A549 (cell line): ENCODE measurements at regions not wholly inside any gene's neighbourhood (a gene's known extent, or its start where the extent isn't known, plus 50 kb on each side); places are given as distances from the start of the nearest gene placed in this dataset.

ENCODE experiments used
- ATAC-seq, 2 experiments: fragments of 200-7000 bp in 1 of 2; fragments of >200 bp in 1 of 2; cut with Nextera tagmentation in 1 of 2; cut with Tn5 transposase in 1 of 2; 3 replicates each; pipeline versions ENCODE4 v1.8.0 to v1.9.1; 2018 to 2020; ENCODE audit warnings: mild to moderate bottlenecking in 1 of 2, moderate library complexity in 1 of 2
- CTCF ChIA-PET: fragments of 300-600 bp; sonication (Branson Sonifier 250); formaldehyde crosslinking; extraction: SDS; loops from one replicate; lab custom pipeline; 2021; ENCODE audit warnings: antibody characterized with exemption, inconsistent platforms; lab: Yijun Ruan, JAX
- POLR2A ChIA-PET: fragments of 350-600 bp; formaldehyde crosslinking; extraction: SDS; loops from one replicate; lab custom pipeline; 2021; ENCODE audit warnings: antibody characterized with exemption, inconsistent platforms; lab: Yijun Ruan, JAX
- DNase-seq, 2 experiments: peaks; one replicate each; pipeline versions ENCODE4 v3.0.0 to v3.0.0-alpha.2; 2011 to 2016; ENCODE audit warnings: low read depth in 1 of 2, low spot score in 1 of 2
- FAIRE-seq: peaks from 2 replicates; lab custom pipeline; 2011; peaks lifted over from hg19 to GRCh38; lab: Jason Lieb, UNC
- H3K27ac ChIP-seq, 2 experiments: fragments of >200 bp; sonication (Bioruptor Twin); formaldehyde crosslinking; 3 replicates each; pipeline ENCODE4 v1.5.1; 2016 to 2017
- H3K4me1 ChIP-seq: fragments of >200 bp; sonication (Bioruptor Twin); formaldehyde crosslinking; 3 replicates; pipeline ENCODE4 v1.6.1; 2016
- H3K4me2 ChIP-seq: fragments of >200 bp; sonication (Bioruptor Twin); formaldehyde crosslinking; 3 replicates; pipeline ENCODE4 v1.6.1; 2016
- H3K4me3 ChIP-seq: fragments of >200 bp; sonication (Bioruptor Twin); formaldehyde crosslinking; 3 replicates; pipeline ENCODE4 v1.5.1; 2016
- H3K9me3 ChIP-seq: fragments of >200 bp; sonication (Bioruptor Twin); formaldehyde crosslinking; 3 replicates; pipeline ENCODE4 v1.6.1; 2016
- CBX8 ChIP-seq: fragments of 200-600 bp; sonication (generic); IDR thresholded peaks from 2 replicates; pipeline ENCODE4 v1.6.1; 2016
- CHD2 ChIP-seq: fragments of 150-350 bp; IDR thresholded peaks from 2 replicates; pipeline ENCODE4 v1.6.1; 2014; ENCODE audit warnings: low read length; ENCODE audit not compliant: partially characterized antibody
- CHD4 ChIP-seq: fragments of 200-600 bp; sonication (generic); IDR thresholded peaks from 2 replicates; pipeline ENCODE4 v1.6.1; 2016; ENCODE audit warnings: antibody characterized with exemption, mild to moderate bottlenecking, borderline replicate concordance
- EP300 ChIP-seq, 2 experiments: fragments of >200 bp; sonication (Bioruptor Twin); formaldehyde crosslinking; IDR thresholded peaks; 2 replicates in 1 of 2; 3 replicates in 1 of 2; pipeline ENCODE4 v1.6.1; 2016 to 2017
- HDAC2 ChIP-seq: fragments of 200-600 bp; sonication (generic); IDR thresholded peaks from 2 replicates; pipeline ENCODE4 v1.6.1; 2016
- JUNB ChIP-seq: fragments of >200 bp; sonication (Bioruptor Twin); formaldehyde crosslinking; IDR thresholded peaks from 2 replicates; pipeline ENCODE4 v1.6.1; 2016
- MAFK ChIP-seq: fragments of 450-650 bp; IDR thresholded peaks from 2 replicates; pipeline ENCODE4 v1.6.1; 2014; ENCODE audit not compliant: partially characterized antibody
- MYC ChIP-seq: IDR thresholded peaks from 2 replicates; pipeline ENCODE4 v1.6.1; 2012; ENCODE audit warnings: mild to moderate bottlenecking, inconsistent platforms, low read length, improper control_type of control experiment, borderline replicate concordance
- NPAS2 ChIP-seq: fragments of 250-450 bp; sonication (Bioruptor Pico); IDR thresholded peaks from 2 replicates; pipeline ENCODE4 v1.8.0; 2022; ENCODE audit warnings: mild to moderate bottlenecking, moderate library complexity, borderline replicate concordance
- NR3C1 ChIP-seq: fragments of >200 bp; sonication (Bioruptor Twin); formaldehyde crosslinking; IDR thresholded peaks from 3 replicates; pipeline ENCODE4 v1.6.1; 2017
- RNF2 ChIP-seq: fragments of 200-600 bp; sonication (generic); IDR thresholded peaks from 2 replicates; pipeline ENCODE4 v1.6.1; 2016; ENCODE audit warnings: low read depth, mild to moderate bottlenecking, antibody characterized with exemption, moderate library complexity, borderline replicate concordance
- SREBF2 ChIP-seq: fragments of 450-650 bp; IDR thresholded peaks from 2 replicates; pipeline ENCODE4 v1.6.1; 2014; ENCODE audit warnings: mild to moderate bottlenecking, moderate library complexity
- TFCP2L1 ChIP-seq: fragments of 250-450 bp; sonication (Bioruptor Pico); IDR thresholded peaks from 2 replicates; pipeline ENCODE4 v1.5.0; 2021; ENCODE audit warnings: mild to moderate bottlenecking
- ZC3H11A ChIP-seq: fragments of 450-650 bp; IDR thresholded peaks from 2 replicates; pipeline ENCODE4 v1.6.1; 2014; ENCODE audit warnings: antibody characterized with exemption, mild to moderate bottlenecking
- ZSCAN20 ChIP-seq: fragments of 250-450 bp; sonication (Bioruptor Pico); IDR thresholded peaks from 2 replicates; pipeline ENCODE4 v1.8.0; 2022; ENCODE audit warnings: mild to moderate bottlenecking, moderate library complexity
- WGBS: methylation state at CpG from one replicate; pipeline ENCODE4 v1.1.6; 2017; ENCODE audit errors: missing lambda C conversion rate; 5-methylcytosine and 5-hydroxymethylcytosine counted together
- TF ChIP-seq, protein P1 (sequence below): fragments of 200-600 bp; sonication (generic); IDR thresholded peaks from 2 replicates; pipeline ENCODE4 v1.6.1; 2016; ENCODE audit warnings: antibody characterized with exemption, mild to moderate bottlenecking, moderate library complexity
- TF ChIP-seq, protein P2 (sequence below): fragments of >200 bp; sonication (Bioruptor Twin); formaldehyde crosslinking; IDR thresholded peaks from 3 replicates; pipeline ENCODE4 v1.5.1; 2016
- TF ChIP-seq, protein P3 (sequence below): fragments of 250-450 bp; sonication (Bioruptor Pico); IDR thresholded peaks from 2 replicates; pipeline ENCODE4 v1.5.0; 2021; ENCODE audit warnings: mild to moderate bottlenecking, moderate library complexity, borderline replicate concordance
- TF ChIP-seq, protein P4 (sequence below): fragments of 450-650 bp; IDR thresholded peaks from 2 replicates; pipeline ENCODE4 v1.6.1; 2014; ENCODE audit warnings: antibody characterized with exemption
- TF ChIP-seq, protein P5 (sequence below): IDR thresholded peaks from 2 replicates; pipeline ENCODE4 v1.6.1; 2012

DNA sequence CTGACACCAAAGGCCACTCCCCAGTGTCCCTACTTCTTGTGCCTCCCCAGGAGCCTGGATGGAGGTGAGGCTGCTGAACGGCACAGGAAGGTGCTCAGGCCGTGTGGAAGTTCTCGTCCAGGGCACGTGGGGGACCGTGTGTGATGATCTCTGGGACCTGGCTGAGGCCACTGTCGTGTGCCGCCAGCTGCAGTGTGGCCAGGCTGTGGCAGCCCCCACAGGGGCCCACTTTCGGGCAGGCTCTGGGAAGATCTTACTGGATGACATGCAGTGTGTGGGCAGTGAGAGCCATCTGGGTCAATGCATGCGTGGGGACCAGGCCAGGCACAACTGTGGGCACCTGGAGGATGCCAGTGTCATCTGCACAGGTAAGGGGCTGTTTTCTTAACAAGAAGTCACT, 57.0 kb upstream of the C10orf120 start:
- no peak overlapping the region for H3K4me3 ChIP-seq
- ChIA-PET CTCF (no interaction called here), POLR2A (no interaction called here)
- WGBS, result 3% methylated on average over 9 of the region's 9 CpGs
- ATAC-seq (no peak), FAIRE-seq (no peak), DNase-seq (no peak)
- H3K4me1 ChIP-seq, result no peaks in the 10 kb centered on the region
- peaks cover 26% of the 10 kb centered on the region for H3K9me3 ChIP-seq
- H3K4me2 ChIP-seq, result no peak overlapping the region
- H3K27ac ChIP-seq, result no peak overlapping the region
- TF ChIP-seq NPAS2 (CRISPR knock-in tag) (no peak), CHD2 (no peak), CBX8 (no peak), RNF2 (no peak), ZC3H11A (no peak), JUNB (no peak), NR3C1 (no peak), TFCP2L1 (CRISPR knock-in tag) (no peak), HDAC2 (no peak), ZSCAN20 (CRISPR knock-in tag) (no peak), EP300 (IDR thresholded peaks at IDR 0.05) (no peak), CHD4 (no peak), MAFK (no peak), MYC (no peak), SREBF2 (no peak)
- TF ChIP-seq, protein P1, sequence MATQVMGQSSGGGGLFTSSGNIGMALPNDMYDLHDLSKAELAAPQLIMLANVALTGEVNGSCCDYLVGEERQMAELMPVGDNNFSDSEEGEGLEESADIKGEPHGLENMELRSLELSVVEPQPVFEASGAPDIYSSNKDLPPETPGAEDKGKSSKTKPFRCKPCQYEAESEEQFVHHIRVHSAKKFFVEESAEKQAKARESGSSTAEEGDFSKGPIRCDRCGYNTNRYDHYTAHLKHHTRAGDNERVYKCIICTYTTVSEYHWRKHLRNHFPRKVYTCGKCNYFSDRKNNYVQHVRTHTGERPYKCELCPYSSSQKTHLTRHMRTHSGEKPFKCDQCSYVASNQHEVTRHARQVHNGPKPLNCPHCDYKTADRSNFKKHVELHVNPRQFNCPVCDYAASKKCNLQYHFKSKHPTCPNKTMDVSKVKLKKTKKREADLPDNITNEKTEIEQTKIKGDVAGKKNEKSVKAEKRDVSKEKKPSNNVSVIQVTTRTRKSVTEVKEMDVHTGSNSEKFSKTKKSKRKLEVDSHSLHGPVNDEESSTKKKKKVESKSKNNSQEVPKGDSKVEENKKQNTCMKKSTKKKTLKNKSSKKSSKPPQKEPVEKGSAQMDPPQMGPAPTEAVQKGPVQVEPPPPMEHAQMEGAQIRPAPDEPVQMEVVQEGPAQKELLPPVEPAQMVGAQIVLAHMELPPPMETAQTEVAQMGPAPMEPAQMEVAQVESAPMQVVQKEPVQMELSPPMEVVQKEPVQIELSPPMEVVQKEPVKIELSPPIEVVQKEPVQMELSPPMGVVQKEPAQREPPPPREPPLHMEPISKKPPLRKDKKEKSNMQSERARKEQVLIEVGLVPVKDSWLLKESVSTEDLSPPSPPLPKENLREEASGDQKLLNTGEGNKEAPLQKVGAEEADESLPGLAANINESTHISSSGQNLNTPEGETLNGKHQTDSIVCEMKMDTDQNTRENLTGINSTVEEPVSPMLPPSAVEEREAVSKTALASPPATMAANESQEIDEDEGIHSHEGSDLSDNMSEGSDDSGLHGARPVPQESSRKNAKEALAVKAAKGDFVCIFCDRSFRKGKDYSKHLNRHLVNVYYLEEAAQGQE, result no peak
- TF ChIP-seq, protein P2, sequence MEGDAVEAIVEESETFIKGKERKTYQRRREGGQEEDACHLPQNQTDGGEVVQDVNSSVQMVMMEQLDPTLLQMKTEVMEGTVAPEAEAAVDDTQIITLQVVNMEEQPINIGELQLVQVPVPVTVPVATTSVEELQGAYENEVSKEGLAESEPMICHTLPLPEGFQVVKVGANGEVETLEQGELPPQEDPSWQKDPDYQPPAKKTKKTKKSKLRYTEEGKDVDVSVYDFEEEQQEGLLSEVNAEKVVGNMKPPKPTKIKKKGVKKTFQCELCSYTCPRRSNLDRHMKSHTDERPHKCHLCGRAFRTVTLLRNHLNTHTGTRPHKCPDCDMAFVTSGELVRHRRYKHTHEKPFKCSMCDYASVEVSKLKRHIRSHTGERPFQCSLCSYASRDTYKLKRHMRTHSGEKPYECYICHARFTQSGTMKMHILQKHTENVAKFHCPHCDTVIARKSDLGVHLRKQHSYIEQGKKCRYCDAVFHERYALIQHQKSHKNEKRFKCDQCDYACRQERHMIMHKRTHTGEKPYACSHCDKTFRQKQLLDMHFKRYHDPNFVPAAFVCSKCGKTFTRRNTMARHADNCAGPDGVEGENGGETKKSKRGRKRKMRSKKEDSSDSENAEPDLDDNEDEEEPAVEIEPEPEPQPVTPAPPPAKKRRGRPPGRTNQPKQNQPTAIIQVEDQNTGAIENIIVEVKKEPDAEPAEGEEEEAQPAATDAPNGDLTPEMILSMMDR, result no peak
- TF ChIP-seq, protein P3, sequence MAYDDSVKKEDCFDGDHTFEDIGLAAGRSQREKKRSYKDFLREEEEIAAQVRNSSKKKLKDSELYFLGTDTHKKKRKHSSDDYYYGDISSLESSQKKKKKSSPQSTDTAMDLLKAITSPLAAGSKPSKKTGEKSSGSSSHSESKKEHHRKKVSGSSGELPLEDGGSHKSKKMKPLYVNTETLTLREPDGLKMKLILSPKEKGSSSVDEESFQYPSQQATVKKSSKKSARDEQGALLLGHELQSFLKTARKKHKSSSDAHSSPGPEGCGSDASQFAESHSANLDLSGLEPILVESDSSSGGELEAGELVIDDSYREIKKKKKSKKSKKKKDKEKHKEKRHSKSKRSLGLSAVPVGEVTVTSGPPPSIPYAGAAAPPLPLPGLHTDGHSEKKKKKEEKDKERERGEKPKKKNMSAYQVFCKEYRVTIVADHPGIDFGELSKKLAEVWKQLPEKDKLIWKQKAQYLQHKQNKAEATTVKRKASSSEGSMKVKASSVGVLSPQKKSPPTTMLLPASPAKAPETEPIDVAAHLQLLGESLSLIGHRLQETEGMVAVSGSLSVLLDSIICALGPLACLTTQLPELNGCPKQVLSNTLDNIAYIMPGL (CRISPR knock-in tag), result no peak
- TF ChIP-seq, protein P4, sequence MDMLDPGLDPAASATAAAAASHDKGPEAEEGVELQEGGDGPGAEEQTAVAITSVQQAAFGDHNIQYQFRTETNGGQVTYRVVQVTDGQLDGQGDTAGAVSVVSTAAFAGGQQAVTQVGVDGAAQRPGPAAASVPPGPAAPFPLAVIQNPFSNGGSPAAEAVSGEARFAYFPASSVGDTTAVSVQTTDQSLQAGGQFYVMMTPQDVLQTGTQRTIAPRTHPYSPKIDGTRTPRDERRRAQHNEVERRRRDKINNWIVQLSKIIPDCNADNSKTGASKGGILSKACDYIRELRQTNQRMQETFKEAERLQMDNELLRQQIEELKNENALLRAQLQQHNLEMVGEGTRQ, result no peak
- TF ChIP-seq, protein P5, sequence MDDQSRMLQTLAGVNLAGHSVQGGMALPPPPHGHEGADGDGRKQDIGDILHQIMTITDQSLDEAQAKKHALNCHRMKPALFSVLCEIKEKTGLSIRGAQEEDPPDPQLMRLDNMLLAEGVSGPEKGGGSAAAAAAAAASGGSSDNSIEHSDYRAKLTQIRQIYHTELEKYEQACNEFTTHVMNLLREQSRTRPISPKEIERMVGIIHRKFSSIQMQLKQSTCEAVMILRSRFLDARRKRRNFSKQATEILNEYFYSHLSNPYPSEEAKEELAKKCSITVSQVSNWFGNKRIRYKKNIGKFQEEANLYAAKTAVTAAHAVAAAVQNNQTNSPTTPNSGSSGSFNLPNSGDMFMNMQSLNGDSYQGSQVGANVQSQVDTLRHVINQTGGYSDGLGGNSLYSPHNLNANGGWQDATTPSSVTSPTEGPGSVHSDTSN, result no peak
